ENCODE measurements at regions not wholly inside any gene's neighbourhood (a gene's known extent, or its start where the extent isn't known, plus 50 kb on each side); places are given as distances from the start of the nearest gene placed in this dataset.

GRCh38 chr1:82221721-82222120 is 421.0 kb downstream of the ADGRL2 start:
- WGBS, 2 donors, result 91 to 94% methylated on average over 5 of the region's 5 CpGs
- Histone ChIP-seq H3K4me1 (peaks cover 0 to 7% (median 3%) of the 10 kb centered on the region in 4 donors), H3K27ac (no peak overlapping the region), H3K27me3 (no peaks in the 10 kb centered on the region), H3K36me3 (no peaks in the 10 kb centered on the region), H3K4me3 (no peak overlapping the region), H3K9me3 (no peaks in the 10 kb centered on the region)
- DNase-seq, result no peak
- TF ChIP-seq POLR2AphosphoS5 (IDR thresholded peaks at IDR 0.05) (no peak), POLR2A (IDR thresholded peaks at IDR 0.05) (no peak), CTCF (IDR thresholded peaks at IDR 0.05) (no peak), EP300 (IDR thresholded peaks at IDR 0.05) (no peak)
- intact Hi-C loops (cut with DNase I), result no loop called here

GRCh38 chr1:82220754-82221153 is 420.0 kb downstream of the ADGRL2 start:
- intact Hi-C loops (cut with DNase I), result no loop called here
- H3K4me1 ChIP-seq, result peaks cover 0 to 5% (median 0%) of the 10 kb centered on the region in 4 donors
- H3K27ac ChIP-seq, result no peak overlapping the region
- no peak for DNase-seq
- no peaks in the 10 kb centered on the region for H3K9me3 ChIP-seq
- WGBS, 2 donors, result 96 to 99% methylated on average over 5 of the region's 5 CpGs
- no peaks in the 10 kb centered on the region for H3K27me3 ChIP-seq
- TF ChIP-seq POLR2A (IDR thresholded peaks at IDR 0.05), result no peak
- TF ChIP-seq POLR2AphosphoS5 (IDR thresholded peaks at IDR 0.05), result no peak
- TF ChIP-seq EP300 (IDR thresholded peaks at IDR 0.05), result no peak
- no peak for TF ChIP-seq CTCF (IDR thresholded peaks at IDR 0.05)
- H3K4me3 ChIP-seq, result no peak overlapping the region
- no peaks in the 10 kb centered on the region for H3K36me3 ChIP-seq

- H3K36me3 ChIP-seq, result no peaks in the 10 kb centered on the region
- no peaks in the 10 kb centered on the region for H3K9me3 ChIP-seq
- H3K4me1 ChIP-seq, result no peaks in the 10 kb centered on the region
- H3K27ac ChIP-seq, result no peak overlapping the region
- TF ChIP-seq CTCF (IDR thresholded peaks at IDR 0.05) (no peak), EP300 (IDR thresholded peaks at IDR 0.05) (no peak), POLR2AphosphoS5 (IDR thresholded peaks at IDR 0.05) (no peak), POLR2A (IDR thresholded peaks at IDR 0.05) (no peak)
- no peaks in the 10 kb centered on the region for H3K27me3 ChIP-seq
- DNase-seq, result no peak
- no peak overlapping the region for H3K4me3 ChIP-seq
- 90 to 95% methylated on average over 3 of the region's 3 CpGs for WGBS, 2 donors
- intact Hi-C loops (cut with DNase I), result no loop called here
Observed at GRCh38 chr1:82219841-82220240, 419.1 kb downstream of the ADGRL2 start.

GRCh38 chr1:82218846-82219245 is 418.1 kb downstream of the ADGRL2 start:
- no peak for TF ChIP-seq CTCF (IDR thresholded peaks at IDR 0.05)
- TF ChIP-seq POLR2AphosphoS5 (IDR thresholded peaks at IDR 0.05), result no peak
- TF ChIP-seq POLR2A (IDR thresholded peaks at IDR 0.05), result no peak
- TF ChIP-seq EP300 (IDR thresholded peaks at IDR 0.05), result no peak
- WGBS, 2 donors, result 76 to 91% methylated on average over 2 of the region's 2 CpGs
- Histone ChIP-seq H3K27me3 (no peaks in the 10 kb centered on the region), H3K4me1 (no peaks in the 10 kb centered on the region), H3K36me3 (no peaks in the 10 kb centered on the region), H3K4me3 (no peak overlapping the region), H3K9me3 (no peaks in the 10 kb centered on the region), H3K27ac (no peak overlapping the region)
- no peak for DNase-seq
- intact Hi-C loops (cut with DNase I), result no loop called here

- TF ChIP-seq EP300 (IDR thresholded peaks at IDR 0.05), result no peak
- TF ChIP-seq POLR2A (IDR thresholded peaks at IDR 0.05), result no peak
- no peak overlapping the region for H3K4me3 ChIP-seq
- no peaks in the 10 kb centered on the region for H3K36me3 ChIP-seq
- no peaks in the 10 kb centered on the region for H3K9me3 ChIP-seq
- H3K27me3 ChIP-seq, result no peaks in the 10 kb centered on the region
- intact Hi-C loops (cut with DNase I), result no loop called here
- DNase-seq, result no peak
- H3K4me1 ChIP-seq, result no peaks in the 10 kb centered on the region
- WGBS, 2 donors, result 93 to 96% methylated on average over 2 of the region's 2 CpGs
- H3K27ac ChIP-seq, result peak overlapping the region in 1 of 4 donors; percentile 13
Observed at GRCh38 chr1:82215853-82216175, 415.1 kb downstream of the ADGRL2 start.
